ENCODE measurements at regions not wholly inside any gene's neighbourhood (a gene's known extent, or its start where the extent isn't known, plus 50 kb on each side); places are given as distances from the start of the nearest gene placed in this dataset.
"Not testable (repeated sequence)": the region's sequence is repeated elsewhere in the genome, so short reads cannot be mapped to it uniquely, and the experiment has no call there.

DNA sequence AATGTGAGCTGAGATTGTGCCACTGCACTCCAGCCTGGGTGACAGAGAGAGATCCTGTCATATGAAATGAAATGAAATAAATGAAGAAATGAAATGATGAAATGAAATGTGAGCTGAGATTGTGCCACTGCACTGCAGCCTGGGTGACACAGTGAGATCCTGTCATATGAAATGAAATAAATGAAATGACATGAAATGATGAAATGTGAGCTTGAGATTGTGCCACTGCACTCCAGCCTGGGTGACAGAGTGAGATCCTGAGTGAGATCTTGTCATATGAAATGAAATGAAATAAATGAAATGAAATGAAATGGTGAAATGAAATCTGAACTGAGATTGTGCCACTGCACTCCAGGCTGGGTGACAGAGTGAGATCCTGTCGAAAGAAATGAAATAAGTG, 58.2 kb upstream of the FAN1 start:
- not testable (repeated sequence) for DNase-seq

Measured in activated CD4-positive, alpha-beta T cell treated with anti-CD3 and anti-CD28 coated beads, Interleukin-2, amount 50 U/mL, for 1 hour (primary cell).